Activated B cell treated with CpG ODN at 0.5 μM for 24 hours (primary cell): ENCODE measurements at regions not wholly inside any gene's neighbourhood (a gene's known extent, or its start where the extent isn't known, plus 50 kb on each side); places are given as distances from the start of the nearest gene placed in this dataset.

Experiments
- ATAC-seq: fragments of 200-7000 bp; cut with Tn5 transposase; one replicate; pipeline ENCODE4 v1.10.0; 2021; ENCODE audit warnings: low read depth, mild to moderate bottlenecking, moderate library complexity
- CTCF ChIA-PET: fragments of 350-600 bp; sonication (Branson Sonifier 250); formaldehyde crosslinking; loops from one replicate; lab custom pipeline; 2021; ENCODE audit warnings: antibody characterized with exemption; lab: Charles Lee
- POLR2A ChIA-PET: fragments of 350-600 bp; sonication (Branson Sonifier 250); formaldehyde crosslinking; loops from one replicate; lab custom pipeline; 2021; ENCODE audit warnings: antibody characterized with exemption; lab: Charles Lee
- DNase-seq: peaks from one replicate; pipeline ENCODE4 v3.0.0; 2022
- H3K27ac Mint-ChIP-seq: one replicate; pipeline ENCODE4 v1.8.0; 2020; ENCODE audit warnings: mixed read lengths
- H3K27me3 Mint-ChIP-seq: one replicate; pipeline ENCODE4 v1.8.0; 2021; ENCODE audit warnings: mixed read lengths
- H3K36me3 Mint-ChIP-seq: one replicate; pipeline ENCODE4 v1.8.0; 2021; ENCODE audit warnings: low read depth, mixed read lengths
- H3K4me1 Mint-ChIP-seq: one replicate; pipeline ENCODE4 v1.8.0; 2021; ENCODE audit warnings: mixed read lengths
- H3K4me3 Mint-ChIP-seq: one replicate; pipeline ENCODE4 v1.8.0; 2020; ENCODE audit warnings: mild to moderate bottlenecking, mixed read lengths
- H3K9me3 Mint-ChIP-seq: one replicate; pipeline ENCODE4 v1.8.0; 2020; ENCODE audit warnings: mixed read lengths
- intact Hi-C: fragments of 100-400 bp; cut with micrococcal nuclease; formaldehyde crosslinking; loops from one replicate; pipeline ENCODE4 v1.15.1; 2024
- TF ChIP-seq, protein P1 (sequence below): fragments of 200-600 bp; IDR thresholded peaks from one replicate; pipeline ENCODE4 v1.8.0; 2022; ENCODE audit warnings: antibody characterized with exemption, mild to moderate bottlenecking

DNA sequence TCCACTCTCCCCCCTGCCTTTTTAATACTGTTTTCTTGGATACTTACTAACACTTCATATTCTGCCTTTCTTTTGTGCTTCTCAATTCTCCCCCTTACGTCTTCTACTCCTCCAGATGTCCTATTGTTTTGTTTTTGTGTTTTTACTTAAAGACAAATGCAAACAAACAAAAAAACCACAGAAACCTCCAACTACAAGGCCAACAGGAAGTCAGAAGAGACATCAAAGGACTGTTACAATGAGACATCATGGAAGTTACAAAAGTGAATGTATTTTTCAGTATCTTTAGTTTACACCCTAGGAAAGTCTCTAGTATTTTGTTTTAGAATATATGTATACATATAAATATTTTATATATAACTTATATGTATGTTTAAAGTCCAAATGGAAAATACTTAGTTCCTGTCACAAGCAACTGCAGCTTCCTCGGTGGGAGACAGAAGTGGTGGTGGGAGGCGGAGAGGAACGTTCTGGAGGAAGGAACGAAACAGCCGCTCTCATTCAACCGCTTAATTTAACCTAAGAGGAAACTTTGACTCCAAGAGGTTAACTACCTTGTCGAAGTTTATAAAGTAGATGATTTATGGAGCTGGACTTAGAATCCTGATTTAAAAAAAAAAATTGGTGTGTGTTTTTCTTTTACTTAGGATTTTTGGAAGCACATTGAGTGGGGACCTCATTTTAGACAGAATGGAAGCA is 168.9 kb upstream of the PDE10A start:
- POLR2A ChIA-PET, result no interaction called here
- CTCF ChIA-PET, result no interaction called here
- DNase-seq (no peak), ATAC-seq (no peak)
- Mint-ChIP-seq H3K27me3 (peaks cover 2% of the 10 kb centered on the region), H3K27ac (no peak overlapping the region), H3K4me1 (peaks cover 2% of the 10 kb centered on the region), H3K4me3 (no peak overlapping the region), H3K36me3 (no peaks in the 10 kb centered on the region), H3K9me3 (no peaks in the 10 kb centered on the region)
- intact Hi-C loops, result no loop called here
- TF ChIP-seq, protein P1, sequence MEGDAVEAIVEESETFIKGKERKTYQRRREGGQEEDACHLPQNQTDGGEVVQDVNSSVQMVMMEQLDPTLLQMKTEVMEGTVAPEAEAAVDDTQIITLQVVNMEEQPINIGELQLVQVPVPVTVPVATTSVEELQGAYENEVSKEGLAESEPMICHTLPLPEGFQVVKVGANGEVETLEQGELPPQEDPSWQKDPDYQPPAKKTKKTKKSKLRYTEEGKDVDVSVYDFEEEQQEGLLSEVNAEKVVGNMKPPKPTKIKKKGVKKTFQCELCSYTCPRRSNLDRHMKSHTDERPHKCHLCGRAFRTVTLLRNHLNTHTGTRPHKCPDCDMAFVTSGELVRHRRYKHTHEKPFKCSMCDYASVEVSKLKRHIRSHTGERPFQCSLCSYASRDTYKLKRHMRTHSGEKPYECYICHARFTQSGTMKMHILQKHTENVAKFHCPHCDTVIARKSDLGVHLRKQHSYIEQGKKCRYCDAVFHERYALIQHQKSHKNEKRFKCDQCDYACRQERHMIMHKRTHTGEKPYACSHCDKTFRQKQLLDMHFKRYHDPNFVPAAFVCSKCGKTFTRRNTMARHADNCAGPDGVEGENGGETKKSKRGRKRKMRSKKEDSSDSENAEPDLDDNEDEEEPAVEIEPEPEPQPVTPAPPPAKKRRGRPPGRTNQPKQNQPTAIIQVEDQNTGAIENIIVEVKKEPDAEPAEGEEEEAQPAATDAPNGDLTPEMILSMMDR, result no peak

DNA sequence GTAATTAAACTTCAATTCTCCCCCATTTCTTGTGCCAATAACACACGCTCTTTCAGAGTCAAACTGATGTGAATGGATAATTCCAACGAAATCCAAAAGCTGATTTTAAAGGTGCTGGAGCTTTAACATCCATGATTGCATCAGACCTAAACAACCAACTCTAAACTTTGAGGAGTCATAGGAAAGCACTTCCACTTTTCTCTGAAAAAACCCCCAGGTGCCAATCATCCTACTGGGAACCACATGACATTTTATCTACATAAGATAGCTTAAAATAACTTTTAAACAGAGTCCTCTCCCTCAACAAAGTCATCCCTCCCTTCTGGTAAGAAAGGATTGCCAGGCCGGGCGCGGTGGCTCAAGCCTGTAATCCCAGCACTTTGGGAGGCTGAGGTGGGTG is 167.7 kb upstream of the PDE10A start:
- no peaks in the 10 kb centered on the region for H3K36me3 Mint-ChIP-seq
- H3K9me3 Mint-ChIP-seq, result no peaks in the 10 kb centered on the region
- no peak overlapping the region for H3K4me3 Mint-ChIP-seq
- H3K27me3 Mint-ChIP-seq, result peaks cover 2% of the 10 kb centered on the region
- DNase-seq (no peak), ATAC-seq (no peak)
- TF ChIP-seq, protein P1, result no peak
- CTCF ChIA-PET, result no interaction called here
- H3K4me1 Mint-ChIP-seq, result peaks cover 2% of the 10 kb centered on the region
- intact Hi-C loops, result no loop called here
- no peak overlapping the region for H3K27ac Mint-ChIP-seq
- POLR2A ChIA-PET, result no interaction called here

DNA sequence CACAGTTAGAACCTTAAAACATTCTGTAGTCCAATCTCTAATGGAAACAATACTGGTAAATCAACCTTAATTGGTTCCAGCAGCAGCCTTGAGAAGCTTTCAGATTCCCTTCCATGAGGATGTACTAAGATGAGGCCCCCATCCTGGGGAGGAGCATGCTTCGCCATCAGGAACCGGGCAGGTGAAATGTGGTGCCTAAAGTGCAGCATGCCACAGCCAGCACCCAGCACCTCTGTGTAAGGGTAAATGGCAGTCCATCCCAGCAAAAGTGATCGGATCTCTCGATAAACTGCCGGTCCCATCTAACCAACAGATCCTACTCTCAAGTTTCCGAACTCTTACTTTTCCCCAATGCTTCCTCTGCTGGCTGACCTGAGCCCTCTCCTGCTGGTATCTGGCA is 166.3 kb upstream of the PDE10A start:
- CTCF ChIA-PET, result no interaction called here
- Mint-ChIP-seq H3K27me3 (peaks cover 2% of the 10 kb centered on the region), H3K36me3 (no peaks in the 10 kb centered on the region), H3K9me3 (no peaks in the 10 kb centered on the region), H3K4me3 (no peak overlapping the region), H3K27ac (no peak overlapping the region), H3K4me1 (peaks cover 2% of the 10 kb centered on the region)
- TF ChIP-seq, protein P1, result no peak
- POLR2A ChIA-PET, result no interaction called here
- intact Hi-C loops, result no loop called here
- ATAC-seq, result no peak
- no peak for DNase-seq

DNA sequence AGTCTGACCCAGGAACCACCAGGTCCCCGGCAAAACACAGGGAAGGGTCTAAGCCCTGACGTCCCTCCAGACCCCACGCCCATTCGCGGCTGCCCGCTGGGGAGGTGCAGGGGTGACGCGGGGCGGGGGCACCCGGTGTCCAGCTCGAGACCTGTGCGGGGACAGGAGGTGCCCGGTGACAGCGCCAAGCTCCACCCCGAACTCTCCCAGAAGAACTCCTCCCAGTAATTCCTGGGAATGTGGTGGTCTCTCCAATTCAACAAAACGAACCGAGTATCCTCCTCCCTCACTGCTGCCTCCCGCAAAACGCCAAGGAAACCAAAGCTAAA is 164.1 kb upstream of the PDE10A start:
- DNase-seq (no peak), ATAC-seq (no peak)
- ChIA-PET CTCF (no interaction called here), POLR2A (no interaction called here)
- Mint-ChIP-seq H3K27ac (no peak overlapping the region), H3K27me3 (peaks cover 2% of the 10 kb centered on the region), H3K36me3 (no peaks in the 10 kb centered on the region), H3K4me1 (peaks cover 2% of the 10 kb centered on the region), H3K4me3 (no peak overlapping the region), H3K9me3 (no peaks in the 10 kb centered on the region)
- TF ChIP-seq, protein P1, result no peak
- intact Hi-C loops, result no loop called here

DNA sequence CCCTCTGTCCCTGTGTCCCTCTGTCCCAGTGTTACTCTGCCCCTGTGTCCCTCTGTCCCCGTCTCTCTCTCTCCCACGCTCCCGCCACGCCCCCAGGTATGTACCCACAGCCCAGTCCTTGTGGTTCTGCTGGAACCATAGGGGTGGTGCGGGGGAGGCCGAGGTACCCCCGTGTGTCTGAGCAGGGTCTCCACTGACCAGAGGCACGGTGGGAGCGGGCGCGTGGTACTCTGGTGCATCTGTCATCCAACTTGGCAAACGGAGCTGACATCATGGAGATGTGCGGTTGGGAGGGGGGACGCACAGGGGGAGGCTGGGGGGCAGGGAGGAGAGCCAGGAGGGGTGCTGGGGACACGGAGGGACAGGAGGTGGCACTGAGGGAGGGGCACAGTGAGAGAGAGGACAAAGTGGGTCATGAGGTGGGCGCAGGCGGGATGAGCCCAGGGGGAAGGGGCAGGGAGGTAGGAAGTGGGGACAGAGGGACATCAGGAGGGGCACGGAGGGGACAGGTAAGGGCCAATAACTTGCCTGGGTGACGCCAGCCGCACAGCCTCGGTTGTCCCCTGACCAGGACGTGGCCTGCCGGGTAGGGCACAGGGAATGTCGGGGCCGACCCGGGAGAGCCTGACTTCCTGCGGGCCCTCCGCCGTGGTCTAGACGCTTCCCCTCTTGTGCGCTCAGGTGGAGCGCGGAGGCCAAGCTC is 163.6 kb upstream of the PDE10A start:
- CTCF ChIA-PET, result no interaction called here
- H3K36me3 Mint-ChIP-seq, result no peaks in the 10 kb centered on the region
- ATAC-seq (no peak), DNase-seq (no peak)
- POLR2A ChIA-PET, result no interaction called here
- TF ChIP-seq, protein P1, result no peak
- intact Hi-C loops, result no loop called here
- H3K9me3 Mint-ChIP-seq, result no peaks in the 10 kb centered on the region
- H3K4me1 Mint-ChIP-seq, result peaks cover under 1% of the 10 kb centered on the region
- no peak overlapping the region for H3K4me3 Mint-ChIP-seq
- no peaks in the 10 kb centered on the region for H3K27me3 Mint-ChIP-seq
- no peak overlapping the region for H3K27ac Mint-ChIP-seq
